ENCODE measurements at regions not wholly inside any gene's neighbourhood (a gene's known extent, or its start where the extent isn't known, plus 50 kb on each side); places are given as distances from the start of the nearest gene placed in this dataset.

GRCh38 chr6:170025935-170026750 is 264.7 kb downstream of the DLL1 start:
- H3K27ac ChIP-seq = no peak overlapping the region
- WGBS (ENCODE audit: low lambda C conversion rate, missing lambda C conversion rate) = 81% methylated on average over 23 of the region's 23 CpGs
- H3K4me2 ChIP-seq = no peak overlapping the region
- H3K27me3 ChIP-seq = no peaks in the 10 kb centered on the region
- H4K20me1 ChIP-seq (ENCODE audit: insufficient read depth, poor library complexity, severe bottlenecking) = no peaks in the 10 kb centered on the region
- peak; percentile 60 for DNase-seq (ENCODE audit: low spot score)
- H3K79me2 ChIP-seq = no peaks in the 10 kb centered on the region
- no peak overlapping the region for H3K4me3 ChIP-seq
- TF ChIP-seq, protein P1, sequence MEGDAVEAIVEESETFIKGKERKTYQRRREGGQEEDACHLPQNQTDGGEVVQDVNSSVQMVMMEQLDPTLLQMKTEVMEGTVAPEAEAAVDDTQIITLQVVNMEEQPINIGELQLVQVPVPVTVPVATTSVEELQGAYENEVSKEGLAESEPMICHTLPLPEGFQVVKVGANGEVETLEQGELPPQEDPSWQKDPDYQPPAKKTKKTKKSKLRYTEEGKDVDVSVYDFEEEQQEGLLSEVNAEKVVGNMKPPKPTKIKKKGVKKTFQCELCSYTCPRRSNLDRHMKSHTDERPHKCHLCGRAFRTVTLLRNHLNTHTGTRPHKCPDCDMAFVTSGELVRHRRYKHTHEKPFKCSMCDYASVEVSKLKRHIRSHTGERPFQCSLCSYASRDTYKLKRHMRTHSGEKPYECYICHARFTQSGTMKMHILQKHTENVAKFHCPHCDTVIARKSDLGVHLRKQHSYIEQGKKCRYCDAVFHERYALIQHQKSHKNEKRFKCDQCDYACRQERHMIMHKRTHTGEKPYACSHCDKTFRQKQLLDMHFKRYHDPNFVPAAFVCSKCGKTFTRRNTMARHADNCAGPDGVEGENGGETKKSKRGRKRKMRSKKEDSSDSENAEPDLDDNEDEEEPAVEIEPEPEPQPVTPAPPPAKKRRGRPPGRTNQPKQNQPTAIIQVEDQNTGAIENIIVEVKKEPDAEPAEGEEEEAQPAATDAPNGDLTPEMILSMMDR (IDR thresholded peaks at IDR 0.05; ENCODE audit: poor library complexity) = no peak
- TF ChIP-seq EZH2 (IDR thresholded peaks at IDR 0.05; ENCODE audit: borderline replicate concordance) (no peak), EZH2phosphoT487 (IDR thresholded peaks at IDR 0.05; ENCODE audit: low read depth, severe bottlenecking, unreplicated experiment) (no peak)
- peaks cover 28% of the 10 kb centered on the region for H3K4me1 ChIP-seq (ENCODE audit: insufficient read depth)
- H3K9me2 ChIP-seq (replicated peaks; ENCODE audit: insufficient read depth) = no peaks in the 10 kb centered on the region
- no peak overlapping the region for H2AFZ ChIP-seq
- no peaks in the 10 kb centered on the region for H3K36me3 ChIP-seq (replicated peaks; ENCODE audit: insufficient read depth, low read depth)
- no peaks in the 10 kb centered on the region for H3K9me3 ChIP-seq (ENCODE audit: low read depth)

GRCh38 chr6:170025341-170025911 is 265.5 kb downstream of the DLL1 start:
- Histone ChIP-seq H3K4me3 (no peak overlapping the region), H3K4me1 (ENCODE audit: insufficient read depth) (peaks cover 21% of the 10 kb centered on the region), H4K20me1 (ENCODE audit: insufficient read depth, poor library complexity, severe bottlenecking) (no peaks in the 10 kb centered on the region), H3K27ac (peak overlapping the region; percentile 59), H3K9me3 (ENCODE audit: low read depth) (no peaks in the 10 kb centered on the region), H3K79me2 (no peaks in the 10 kb centered on the region), H3K27me3 (no peaks in the 10 kb centered on the region), H3K4me2 (no peak overlapping the region), H3K36me3 (replicated peaks; ENCODE audit: insufficient read depth, low read depth) (no peaks in the 10 kb centered on the region), H2AFZ (no peak overlapping the region), H3K9me2 (replicated peaks; ENCODE audit: insufficient read depth) (no peaks in the 10 kb centered on the region)
- WGBS (ENCODE audit: low lambda C conversion rate, missing lambda C conversion rate) = 87% methylated on average over 18 of the region's 20 CpGs
- TF ChIP-seq EZH2 (IDR thresholded peaks at IDR 0.05; ENCODE audit: borderline replicate concordance) (no peak), EZH2phosphoT487 (IDR thresholded peaks at IDR 0.05; ENCODE audit: low read depth, severe bottlenecking, unreplicated experiment) (no peak)
- TF ChIP-seq, protein P1 (IDR thresholded peaks at IDR 0.05; ENCODE audit: poor library complexity) = no peak
- DNase-seq (ENCODE audit: low spot score) = no peak

DNA sequence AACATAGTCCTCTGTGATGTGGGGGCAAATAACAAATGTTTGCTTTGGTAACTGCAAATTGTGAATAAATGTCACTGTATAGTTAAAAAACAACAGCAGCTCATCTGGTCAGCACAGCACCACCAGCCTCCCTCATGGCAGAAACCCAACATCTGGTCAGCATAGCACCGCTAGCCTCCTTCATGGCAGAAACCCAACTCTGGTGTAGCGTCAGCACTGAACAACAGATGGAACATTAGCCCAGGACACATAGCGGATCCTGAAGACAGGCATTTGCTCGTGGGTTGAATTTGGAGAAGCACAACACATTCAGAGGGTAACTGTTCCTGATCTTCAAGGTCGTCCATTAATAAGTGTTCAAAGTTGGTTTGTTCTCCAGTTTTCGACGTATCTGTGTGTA is 265.9 kb downstream of the DLL1 start:
- TF ChIP-seq EZH2phosphoT487 (IDR thresholded peaks at IDR 0.05; ENCODE audit: low read depth, severe bottlenecking, unreplicated experiment) (no peak), EZH2 (IDR thresholded peaks at IDR 0.05; ENCODE audit: borderline replicate concordance) (no peak)
- TF ChIP-seq, protein P1 (IDR thresholded peaks at IDR 0.05; ENCODE audit: poor library complexity) = no peak
- H3K9me2 ChIP-seq (replicated peaks; ENCODE audit: insufficient read depth) = no peaks in the 10 kb centered on the region
- peaks cover 21% of the 10 kb centered on the region for H3K4me1 ChIP-seq (ENCODE audit: insufficient read depth)
- H3K9me3 ChIP-seq (ENCODE audit: low read depth) = no peaks in the 10 kb centered on the region
- no peak overlapping the region for H3K4me2 ChIP-seq
- peak; percentile 80 for DNase-seq (ENCODE audit: low spot score)
- peak overlapping the region; percentile 59 for H3K27ac ChIP-seq
- no peaks in the 10 kb centered on the region for H3K27me3 ChIP-seq
- no peak overlapping the region for H3K4me3 ChIP-seq
- H3K36me3 ChIP-seq (replicated peaks; ENCODE audit: insufficient read depth, low read depth) = no peaks in the 10 kb centered on the region
- WGBS (ENCODE audit: low lambda C conversion rate, missing lambda C conversion rate) = 54% methylated on average over 7 of the region's 7 CpGs
- H4K20me1 ChIP-seq (ENCODE audit: insufficient read depth, poor library complexity, severe bottlenecking) = no peaks in the 10 kb centered on the region
- H2AFZ ChIP-seq = no peak overlapping the region
- no peaks in the 10 kb centered on the region for H3K79me2 ChIP-seq
